Panc1 (cell line): ENCODE measurements at regions not wholly inside any gene's neighbourhood (a gene's known extent, or its start where the extent isn't known, plus 50 kb on each side); places are given as distances from the start of the nearest gene placed in this dataset.
"Not testable (repeated sequence)": the region's sequence is repeated elsewhere in the genome, so short reads cannot be mapped to it uniquely, and the experiment has no call there.

ENCODE experiments used
- TCF7L2 ChIP-seq: IDR thresholded peaks from 2 replicates; pipeline ENCODE4 v1.6.1; 2011; ENCODE audit warnings: mild to moderate bottlenecking, low read depth, low read length, inconsistent platforms
- TF ChIP-seq, protein P1 (sequence below), 2 experiments: IDR thresholded peaks; 2 replicates each; pipeline ENCODE4 v1.6.1; 2011 to 2012; ENCODE audit warnings: low read depth in 2 of 2, control low read depth in 1 of 2, low read length in 1 of 2, mild to moderate bottlenecking in 1 of 2, moderate library complexity in 1 of 2; ENCODE audit not compliant: insufficient read depth in 1 of 2
- TF ChIP-seq, protein P2 (sequence below): fragments of 450-650 bp; IDR thresholded peaks from 2 replicates; pipeline ENCODE4 v1.5.1; 2017; ENCODE audit warnings: mild to moderate bottlenecking

DNA sequence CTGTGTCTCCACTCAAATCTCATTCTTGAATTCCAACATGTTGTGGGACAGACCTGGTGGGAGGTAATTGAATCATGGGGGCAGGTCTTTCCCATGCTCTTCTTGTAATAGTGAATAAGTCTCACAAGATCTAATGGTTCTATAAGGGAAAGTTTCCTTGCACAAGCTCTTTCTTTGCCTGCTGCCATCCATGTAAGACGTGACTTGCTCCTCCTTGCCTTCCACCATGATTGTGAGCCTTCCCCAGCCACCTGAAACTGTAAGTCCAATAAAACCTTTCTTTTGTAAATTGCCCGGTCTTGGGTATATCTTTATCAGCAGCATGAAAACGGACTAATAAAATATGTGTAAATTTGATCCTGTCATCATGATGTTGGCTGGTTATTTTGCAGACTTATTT lies 471.9 kb downstream of the JRKL start:
- TF ChIP-seq, protein P1, sequence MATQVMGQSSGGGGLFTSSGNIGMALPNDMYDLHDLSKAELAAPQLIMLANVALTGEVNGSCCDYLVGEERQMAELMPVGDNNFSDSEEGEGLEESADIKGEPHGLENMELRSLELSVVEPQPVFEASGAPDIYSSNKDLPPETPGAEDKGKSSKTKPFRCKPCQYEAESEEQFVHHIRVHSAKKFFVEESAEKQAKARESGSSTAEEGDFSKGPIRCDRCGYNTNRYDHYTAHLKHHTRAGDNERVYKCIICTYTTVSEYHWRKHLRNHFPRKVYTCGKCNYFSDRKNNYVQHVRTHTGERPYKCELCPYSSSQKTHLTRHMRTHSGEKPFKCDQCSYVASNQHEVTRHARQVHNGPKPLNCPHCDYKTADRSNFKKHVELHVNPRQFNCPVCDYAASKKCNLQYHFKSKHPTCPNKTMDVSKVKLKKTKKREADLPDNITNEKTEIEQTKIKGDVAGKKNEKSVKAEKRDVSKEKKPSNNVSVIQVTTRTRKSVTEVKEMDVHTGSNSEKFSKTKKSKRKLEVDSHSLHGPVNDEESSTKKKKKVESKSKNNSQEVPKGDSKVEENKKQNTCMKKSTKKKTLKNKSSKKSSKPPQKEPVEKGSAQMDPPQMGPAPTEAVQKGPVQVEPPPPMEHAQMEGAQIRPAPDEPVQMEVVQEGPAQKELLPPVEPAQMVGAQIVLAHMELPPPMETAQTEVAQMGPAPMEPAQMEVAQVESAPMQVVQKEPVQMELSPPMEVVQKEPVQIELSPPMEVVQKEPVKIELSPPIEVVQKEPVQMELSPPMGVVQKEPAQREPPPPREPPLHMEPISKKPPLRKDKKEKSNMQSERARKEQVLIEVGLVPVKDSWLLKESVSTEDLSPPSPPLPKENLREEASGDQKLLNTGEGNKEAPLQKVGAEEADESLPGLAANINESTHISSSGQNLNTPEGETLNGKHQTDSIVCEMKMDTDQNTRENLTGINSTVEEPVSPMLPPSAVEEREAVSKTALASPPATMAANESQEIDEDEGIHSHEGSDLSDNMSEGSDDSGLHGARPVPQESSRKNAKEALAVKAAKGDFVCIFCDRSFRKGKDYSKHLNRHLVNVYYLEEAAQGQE (IDR thresholded peaks at IDR 0.05; ENCODE audit: insufficient read depth in 1 of 2, low read depth in 2 of 2, low read length in 1 of 2), result not testable (repeated sequence)
- TF ChIP-seq, protein P2, sequence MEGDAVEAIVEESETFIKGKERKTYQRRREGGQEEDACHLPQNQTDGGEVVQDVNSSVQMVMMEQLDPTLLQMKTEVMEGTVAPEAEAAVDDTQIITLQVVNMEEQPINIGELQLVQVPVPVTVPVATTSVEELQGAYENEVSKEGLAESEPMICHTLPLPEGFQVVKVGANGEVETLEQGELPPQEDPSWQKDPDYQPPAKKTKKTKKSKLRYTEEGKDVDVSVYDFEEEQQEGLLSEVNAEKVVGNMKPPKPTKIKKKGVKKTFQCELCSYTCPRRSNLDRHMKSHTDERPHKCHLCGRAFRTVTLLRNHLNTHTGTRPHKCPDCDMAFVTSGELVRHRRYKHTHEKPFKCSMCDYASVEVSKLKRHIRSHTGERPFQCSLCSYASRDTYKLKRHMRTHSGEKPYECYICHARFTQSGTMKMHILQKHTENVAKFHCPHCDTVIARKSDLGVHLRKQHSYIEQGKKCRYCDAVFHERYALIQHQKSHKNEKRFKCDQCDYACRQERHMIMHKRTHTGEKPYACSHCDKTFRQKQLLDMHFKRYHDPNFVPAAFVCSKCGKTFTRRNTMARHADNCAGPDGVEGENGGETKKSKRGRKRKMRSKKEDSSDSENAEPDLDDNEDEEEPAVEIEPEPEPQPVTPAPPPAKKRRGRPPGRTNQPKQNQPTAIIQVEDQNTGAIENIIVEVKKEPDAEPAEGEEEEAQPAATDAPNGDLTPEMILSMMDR, result not testable (repeated sequence)
- TF ChIP-seq TCF7L2, result not testable (repeated sequence)
